H9 (cell line): ENCODE measurements at regions not wholly inside any gene's neighbourhood (a gene's known extent, or its start where the extent isn't known, plus 50 kb on each side); places are given as distances from the start of the nearest gene placed in this dataset.

Source experiments
- DNase-seq: peaks from one replicate; pipeline ENCODE4 v3.0.0-alpha.2; 2017
- H2AFZ ChIP-seq: one replicate; pipeline ENCODE4 v1.6.1; 2013; ENCODE audit warnings: mild to moderate bottlenecking, low read length, control low read depth, moderate library complexity
- H2AK5ac ChIP-seq: 2 replicates; pipeline ENCODE4 v1.6.1; 2013; ENCODE audit warnings: low read length, control low read depth, mixed read lengths; ENCODE audit not compliant: insufficient read length
- H2BK120ac ChIP-seq: one replicate; pipeline ENCODE4 v1.6.1; 2013; ENCODE audit warnings: low read depth, mild to moderate bottlenecking, low read length, control low read depth, inconsistent platforms; ENCODE audit not compliant: poor library complexity, severe bottlenecking
- H2BK12ac ChIP-seq: 2 replicates; pipeline ENCODE4 v1.6.1; 2013; ENCODE audit warnings: low read length, control low read depth, mixed read lengths, low read depth; ENCODE audit not compliant: insufficient read length
- H2BK15ac ChIP-seq: 2 replicates; pipeline ENCODE4 v1.6.1; 2013; ENCODE audit warnings: low read depth, low read length, control low read depth
- H2BK20ac ChIP-seq: one replicate; pipeline ENCODE4 v1.6.1; 2013; ENCODE audit warnings: low read depth, mild to moderate bottlenecking, low read length, control low read depth, inconsistent platforms; ENCODE audit not compliant: poor library complexity, severe bottlenecking
- H2BK5ac ChIP-seq: 2 replicates; pipeline ENCODE4 v1.6.1; 2013; ENCODE audit warnings: low read length, control low read depth, mixed read lengths; ENCODE audit not compliant: insufficient read length
- H3K14ac ChIP-seq: 2 replicates; pipeline ENCODE4 v1.6.1; 2013; ENCODE audit warnings: low read length, control low read depth; ENCODE audit not compliant: insufficient read depth
- H3K18ac ChIP-seq: 2 replicates; pipeline ENCODE4 v1.6.1; 2013; ENCODE audit warnings: low read depth, mild to moderate bottlenecking, mixed read lengths, low read length, control low read depth; ENCODE audit not compliant: insufficient read length
- H3K23ac ChIP-seq: 2 replicates; pipeline ENCODE4 v1.6.1; 2013; ENCODE audit warnings: low read length, control low read depth, mixed read lengths, low read depth; ENCODE audit not compliant: insufficient read length
- H3K23me2 ChIP-seq: 2 replicates; pipeline ENCODE4 v1.6.1; 2013; ENCODE audit warnings: low read depth, mild to moderate bottlenecking, mixed read lengths, low read length, control low read depth; ENCODE audit not compliant: insufficient read length, poor library complexity, severe bottlenecking
- H3K27ac ChIP-seq: 2 replicates; pipeline ENCODE4 v1.5.1; 2013; ENCODE audit warnings: low read length, control low read depth, mixed read lengths, low read depth; ENCODE audit not compliant: insufficient read length
- H3K27me3 ChIP-seq: 2 replicates; pipeline ENCODE4 v1.6.1; 2013; ENCODE audit warnings: low read length, control low read depth, inconsistent platforms; ENCODE audit not compliant: insufficient read depth
- H3K4ac ChIP-seq: 2 replicates; pipeline ENCODE4 v1.6.1; 2013; ENCODE audit warnings: low read depth, mild to moderate bottlenecking, control low read depth, inconsistent platforms, low read length, moderate library complexity
- H3K4me1 ChIP-seq: 2 replicates; pipeline ENCODE4 v1.6.1; 2013; ENCODE audit warnings: low read length, control low read depth, inconsistent platforms; ENCODE audit not compliant: insufficient read depth
- H3K4me2 ChIP-seq: 2 replicates; pipeline ENCODE4 v1.6.1; 2013; ENCODE audit warnings: low read length, control low read depth, mixed read lengths; ENCODE audit not compliant: insufficient read length, insufficient read depth
- H3K56ac ChIP-seq: 2 replicates; pipeline ENCODE4 v1.6.1; 2013; ENCODE audit warnings: low read depth, mild to moderate bottlenecking, mixed read lengths, low read length, control low read depth; ENCODE audit not compliant: insufficient read length
- H3K79me1 ChIP-seq: 2 replicates; pipeline ENCODE4 v1.6.1; 2013; ENCODE audit warnings: low read depth, mild to moderate bottlenecking, moderate library complexity, low read length, control low read depth, inconsistent platforms; ENCODE audit not compliant: insufficient read depth, poor library complexity, severe bottlenecking
- H3K79me2 ChIP-seq: 2 replicates; pipeline ENCODE4 v1.6.1; 2013; ENCODE audit warnings: low read length, control low read depth, inconsistent platforms; ENCODE audit not compliant: insufficient read depth
- H3K9ac ChIP-seq: 2 replicates; pipeline ENCODE4 v1.6.1; 2013; ENCODE audit warnings: low read length, control low read depth, mixed read lengths; ENCODE audit not compliant: insufficient read length; ENCODE audit errors: extremely low read depth
- H3K9me3 ChIP-seq: one replicate; pipeline ENCODE4 v1.6.1; 2013; ENCODE audit warnings: low read depth, low read length, inconsistent platforms; ENCODE audit not compliant: control insufficient read depth
- H3T11ph ChIP-seq: one replicate; pipeline ENCODE4 v1.6.1; 2013; ENCODE audit warnings: mild to moderate bottlenecking, low read length, control low read depth, inconsistent platforms
- H4K20me1 ChIP-seq: one replicate; pipeline ENCODE4 v1.6.1; 2013; ENCODE audit not compliant: control insufficient read depth, insufficient read length, insufficient read depth
- H4K5ac ChIP-seq: 2 replicates; pipeline ENCODE4 v1.6.1; 2013; ENCODE audit warnings: low read depth, mild to moderate bottlenecking, mixed read lengths, low read length, control low read depth; ENCODE audit not compliant: insufficient read length
- H4K8ac ChIP-seq: replicated peaks from 2 replicates; pipeline ENCODE4 v1.6.1; 2013; ENCODE audit warnings: low read length, control low read depth, mixed read lengths, low read depth; ENCODE audit not compliant: insufficient read length
- H4K91ac ChIP-seq: 2 replicates; pipeline ENCODE4 v1.6.1; 2013; ENCODE audit warnings: low read depth, mild to moderate bottlenecking, moderate library complexity, mixed read lengths, low read length, control low read depth; ENCODE audit not compliant: insufficient read length
- H3K27ac Mint-ChIP-seq, 3 experiments: 2 replicates in 2 of 3; 3 replicates in 1 of 3; pipeline ENCODE4 v1.8.0; 2020 to 2021; ENCODE audit warnings: mixed read lengths in 3 of 3, mild to moderate bottlenecking in 1 of 3, moderate library complexity in 1 of 3
- H3K27me3 Mint-ChIP-seq: 2 replicates; pipeline ENCODE4 v1.8.0; 2021; ENCODE audit warnings: low read depth, mild to moderate bottlenecking, moderate library complexity, mixed read lengths
- H3K36me3 Mint-ChIP-seq, 3 experiments: 2 replicates in 2 of 3; 3 replicates in 1 of 3; pipeline ENCODE4 v1.8.0; 2020 to 2021; ENCODE audit warnings: low read depth in 3 of 3, mixed read lengths in 3 of 3; ENCODE audit not compliant: insufficient read depth in 1 of 3
- H3K4me1 Mint-ChIP-seq, 2 experiments: 2 replicates each; pipeline ENCODE4 v1.8.0; 2020; ENCODE audit warnings: mixed read lengths in 2 of 2
- H3K4me3 Mint-ChIP-seq, 2 experiments: 2 replicates in 1 of 2; 3 replicates in 1 of 2; pipeline ENCODE4 v1.8.0; 2020 to 2021; ENCODE audit warnings: mild to moderate bottlenecking in 2 of 2, mixed read lengths in 2 of 2, moderate library complexity in 1 of 2
- H3K9me3 Mint-ChIP-seq, 2 experiments: 2 replicates in 1 of 2; 3 replicates in 1 of 2; pipeline ENCODE4 v1.8.0; 2020; ENCODE audit warnings: mild to moderate bottlenecking in 2 of 2, mixed read lengths in 2 of 2, moderate library complexity in 1 of 2
- CTCF ChIP-seq: fragments of 200-600 bp; sonication (generic); conservative IDR thresholded peaks from 3 replicates; pipeline ENCODE4 v1.8.0; 2021; ENCODE audit warnings: antibody characterized with exemption, mild to moderate bottlenecking

GRCh38 chr2:75954761-75955160, 244.0 kb upstream of the GCFC2 start:
- Histone ChIP-seq H4K20me1 (no peaks in the 10 kb centered on the region), H3T11ph (no peak overlapping the region), H3K4ac (no peak overlapping the region), H2BK12ac (no peak overlapping the region), H3K56ac (no peak overlapping the region), H2BK20ac (no peak overlapping the region), H2AK5ac (no peak overlapping the region), H4K91ac (no peak overlapping the region), H2BK5ac (no peak overlapping the region), H3K79me2 (no peaks in the 10 kb centered on the region), H3K27me3 (no peaks in the 10 kb centered on the region), H2BK15ac (no peak overlapping the region), H3K4me1 (no peaks in the 10 kb centered on the region), H3K14ac (no peak overlapping the region), H3K23ac (no peak overlapping the region), H2AFZ (no peak overlapping the region), H3K79me1 (no peaks in the 10 kb centered on the region), H2BK120ac (no peak overlapping the region), H3K23me2 (no peaks in the 10 kb centered on the region), H3K18ac (no peak overlapping the region), H3K27ac (no peak overlapping the region), H4K5ac (no peak overlapping the region), H4K8ac (no peak overlapping the region), H3K9me3 (no peaks in the 10 kb centered on the region), H3K4me2 (no peak overlapping the region), H3K9ac (no peak overlapping the region)
- no peak overlapping the region for H3K27ac Mint-ChIP-seq
- no peak for TF ChIP-seq CTCF
- H3K27me3 Mint-ChIP-seq, result no peaks in the 10 kb centered on the region
- DNase-seq, result no peak
- no peaks in the 10 kb centered on the region for H3K9me3 Mint-ChIP-seq
- no peak overlapping the region for H3K4me3 Mint-ChIP-seq
- no peaks in the 10 kb centered on the region for H3K36me3 Mint-ChIP-seq
- H3K4me1 Mint-ChIP-seq, result peaks cover 19% of the 10 kb centered on the region in 2 experiments
